IPS-20b (cell line): ENCODE measurements at regions not wholly inside any gene's neighbourhood (a gene's known extent, or its start where the extent isn't known, plus 50 kb on each side); places are given as distances from the start of the nearest gene placed in this dataset.
"Not testable (repeated sequence)": the region's sequence is repeated elsewhere in the genome, so short reads cannot be mapped to it uniquely, and the experiment has no call there.

Experiments used
- H3K27ac ChIP-seq: one replicate; pipeline ENCODE4 v1.5.1; 2013; ENCODE audit warnings: low read length
- H3K27me3 ChIP-seq: 2 replicates; pipeline ENCODE4 v1.6.1; 2013; ENCODE audit warnings: mild to moderate bottlenecking, low read length, inconsistent platforms; ENCODE audit not compliant: insufficient read depth
- H3K36me3 ChIP-seq: 2 replicates; pipeline ENCODE4 v1.6.1; 2013; ENCODE audit warnings: low read depth, mild to moderate bottlenecking, inconsistent platforms, low read length, moderate library complexity; ENCODE audit not compliant: insufficient read depth
- H3K4me1 ChIP-seq: 2 replicates; pipeline ENCODE4 v1.6.1; 2013; ENCODE audit warnings: mild to moderate bottlenecking, control low read depth, inconsistent platforms, low read length, moderate library complexity; ENCODE audit not compliant: insufficient read depth
- H3K4me3 ChIP-seq: 2 replicates; pipeline ENCODE4 v1.5.1; 2013; ENCODE audit warnings: mild to moderate bottlenecking, low read length, inconsistent platforms
- H3K9ac ChIP-seq: 2 replicates; pipeline ENCODE4 v1.6.1; 2013; ENCODE audit warnings: low read depth, mild to moderate bottlenecking, inconsistent platforms, low read length, moderate library complexity
- H3K9me3 ChIP-seq: 2 replicates; pipeline ENCODE4 v1.6.1; 2013; ENCODE audit warnings: mild to moderate bottlenecking, low read depth, low read length, inconsistent platforms; ENCODE audit not compliant: insufficient read depth

GRCh38 chr1:212513586-212513985, 80.9 kb downstream of the NENF start:
- H3K36me3 ChIP-seq = no peaks in the 10 kb centered on the region
- no peaks in the 10 kb centered on the region for H3K9me3 ChIP-seq
- no peak overlapping the region for H3K27ac ChIP-seq
- no peaks in the 10 kb centered on the region; the same call in 1 of the 2 replicates for H3K4me1 ChIP-seq
- no peak overlapping the region for H3K9ac ChIP-seq
- H3K4me3 ChIP-seq = no peak overlapping the region
- no peaks in the 10 kb centered on the region for H3K27me3 ChIP-seq

- Histone ChIP-seq H3K4me1 (no peaks in the 10 kb centered on the region; the same call in 1 of the 2 replicates), H3K9me3 (no peaks in the 10 kb centered on the region), H3K27me3 (no peaks in the 10 kb centered on the region), H3K4me3 (no peak overlapping the region), H3K27ac (no peak overlapping the region), H3K9ac (no peak overlapping the region), H3K36me3 (no peaks in the 10 kb centered on the region)
These were observed 81.4 kb downstream of the NENF start for GRCh38 chr1:212514056-212514614.

- no peaks in the 10 kb centered on the region; the same call in 1 of the 2 replicates for H3K4me1 ChIP-seq
- no peaks in the 10 kb centered on the region for H3K9me3 ChIP-seq
- H3K4me3 ChIP-seq = no peak overlapping the region
- H3K27ac ChIP-seq = no peak overlapping the region
- H3K27me3 ChIP-seq = no peaks in the 10 kb centered on the region
- H3K9ac ChIP-seq = no peak overlapping the region
- no peaks in the 10 kb centered on the region for H3K36me3 ChIP-seq
These were observed 82.1 kb downstream of the NENF start for GRCh38 chr1:212514782-212515181.

GRCh38 chr1:212515329-212515760, 82.6 kb downstream of the NENF start:
- no peak overlapping the region for H3K4me3 ChIP-seq
- H3K4me1 ChIP-seq = no peaks in the 10 kb centered on the region; the same call in 1 of the 2 replicates

GRCh38 chr1:212516012-212516411, 83.3 kb downstream of the NENF start:
- H3K4me3 ChIP-seq, H3K36me3 ChIP-seq, H3K4me1 ChIP-seq, H3K27ac ChIP-seq, H3K9me3 ChIP-seq, H3K27me3 ChIP-seq, H3K9ac ChIP-seq: not testable (repeated sequence)

More at GRCh38 chr1:212515329-212515760, 82.6 kb downstream of the NENF start:
- no peaks in the 10 kb centered on the region for H3K36me3 ChIP-seq
- H3K9ac ChIP-seq = no peak overlapping the region
- no peaks in the 10 kb centered on the region for H3K27me3 ChIP-seq
- H3K27ac ChIP-seq = no peak overlapping the region
- no peaks in the 10 kb centered on the region for H3K9me3 ChIP-seq

- H3K4me1 ChIP-seq = no peaks in the 10 kb centered on the region; the same call in 1 of the 2 replicates
- no peaks in the 10 kb centered on the region for H3K36me3 ChIP-seq
- no peaks in the 10 kb centered on the region for H3K27me3 ChIP-seq
- H3K27ac ChIP-seq = no peak overlapping the region
- H3K9me3 ChIP-seq = no peaks in the 10 kb centered on the region
- no peak overlapping the region for H3K4me3 ChIP-seq
- no peak overlapping the region for H3K9ac ChIP-seq
These were observed 85.7 kb downstream of the NENF start for GRCh38 chr1:212518188-212519054.

- Histone ChIP-seq H3K36me3 (no peaks in the 10 kb centered on the region), H3K4me1 (no peaks in the 10 kb centered on the region; the same call in 1 of the 2 replicates), H3K4me3 (no peak overlapping the region), H3K9me3 (no peaks in the 10 kb centered on the region), H3K27ac (no peak overlapping the region), H3K27me3 (no peaks in the 10 kb centered on the region), H3K9ac (no peak overlapping the region)
These were observed 86.4 kb downstream of the NENF start for GRCh38 chr1:212519131-212519530.

GRCh38 chr1:212520299-212520698, 87.6 kb downstream of the NENF start:
- H3K9me3 ChIP-seq = no peaks in the 10 kb centered on the region
- no peak overlapping the region for H3K9ac ChIP-seq
- no peak overlapping the region for H3K27ac ChIP-seq

GRCh38 chr1:212520746-212521145, 87.8 kb upstream of the ATF3 start:
- Histone ChIP-seq H3K27ac (no peak overlapping the region), H3K4me3 (no peak overlapping the region), H3K4me1 (no peaks in the 10 kb centered on the region; the same call in 1 of the 2 replicates), H3K27me3 (no peaks in the 10 kb centered on the region), H3K9ac (no peak overlapping the region), H3K9me3 (no peaks in the 10 kb centered on the region), H3K36me3 (no peaks in the 10 kb centered on the region)

More at GRCh38 chr1:212520299-212520698, 87.6 kb downstream of the NENF start:
- H3K4me3 ChIP-seq = no peak overlapping the region
- no peaks in the 10 kb centered on the region; the same call in 1 of the 2 replicates for H3K4me1 ChIP-seq
- H3K36me3 ChIP-seq = no peaks in the 10 kb centered on the region
- H3K27me3 ChIP-seq = no peaks in the 10 kb centered on the region

- H3K9me3 ChIP-seq = no peaks in the 10 kb centered on the region
These were observed 83.0 kb upstream of the ATF3 start for GRCh38 chr1:212525479-212526110.

GRCh38 chr1:212526111-212526491, 82.5 kb upstream of the ATF3 start:
- Histone ChIP-seq H3K4me1 (no peaks in the 10 kb centered on the region), H3K9me3 (no peaks in the 10 kb centered on the region), H3K27ac (no peak overlapping the region), H3K27me3 (no peaks in the 10 kb centered on the region), H3K36me3 (no peaks in the 10 kb centered on the region), H3K9ac (no peak overlapping the region), H3K4me3 (no peak overlapping the region)

More at GRCh38 chr1:212525479-212526110, 83.0 kb upstream of the ATF3 start:
- H3K36me3 ChIP-seq = no peaks in the 10 kb centered on the region
- no peak overlapping the region for H3K27ac ChIP-seq
- H3K27me3 ChIP-seq = no peaks in the 10 kb centered on the region
- H3K4me1 ChIP-seq = no peaks in the 10 kb centered on the region
- H3K4me3 ChIP-seq = no peak overlapping the region
- no peak overlapping the region for H3K9ac ChIP-seq
